Anterior cingulate cortex (tissue), 58 donors: ENCODE measurements at regions not wholly inside any gene's neighbourhood (a gene's known extent, or its start where the extent isn't known, plus 50 kb on each side); places are given as distances from the start of the nearest gene placed in this dataset.
A peak's percentile ranks its signal among the peaks of the same experiment; 100 is the strongest.

Experiments used
- DNase-seq, 58 donors: peaks; one replicate each; lab custom pipeline; 2025; lab: John Stamatoyannopoulos, UW

DNA sequence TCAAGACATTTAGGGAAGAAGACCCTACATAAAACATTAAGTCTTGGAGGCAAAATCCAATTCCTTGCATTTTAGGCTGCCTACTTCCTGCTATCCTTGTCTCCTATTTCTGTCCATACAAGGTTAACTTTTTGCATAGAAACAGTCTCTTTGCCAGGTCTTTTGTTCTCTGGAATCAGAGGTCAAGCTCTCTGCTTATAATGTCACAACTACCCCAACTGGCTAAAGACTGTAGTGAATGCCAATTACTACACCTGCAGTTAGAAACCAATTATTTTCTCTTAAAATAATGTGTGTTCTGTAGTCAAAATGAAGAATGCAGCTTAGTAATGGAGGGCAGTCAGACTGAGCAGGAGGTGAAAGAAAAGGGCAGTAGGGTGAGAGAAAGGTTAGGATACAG lies 856.2 kb downstream of the TUSC7 start:
- no peak for DNase-seq

DNA sequence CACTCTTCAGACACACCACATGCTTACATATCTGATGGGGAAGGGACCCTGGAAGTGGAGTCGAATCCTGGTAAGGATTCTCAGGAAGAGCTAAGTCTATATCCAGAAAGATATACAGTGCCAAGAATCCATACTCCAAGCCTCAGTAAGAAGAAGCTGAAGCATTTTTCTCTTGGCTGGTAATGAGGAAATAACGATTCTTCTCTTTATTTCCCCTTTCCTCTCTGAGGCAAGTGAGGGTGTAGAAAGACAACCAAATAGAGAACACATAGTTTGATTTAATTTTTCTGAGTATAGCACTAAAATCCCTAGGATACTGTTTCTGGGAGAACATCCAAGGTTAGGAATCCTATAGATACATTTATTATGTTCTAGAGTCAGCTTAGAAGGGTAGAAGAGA lies 857.3 kb downstream of the TUSC7 start:
- no peak for DNase-seq

DNA sequence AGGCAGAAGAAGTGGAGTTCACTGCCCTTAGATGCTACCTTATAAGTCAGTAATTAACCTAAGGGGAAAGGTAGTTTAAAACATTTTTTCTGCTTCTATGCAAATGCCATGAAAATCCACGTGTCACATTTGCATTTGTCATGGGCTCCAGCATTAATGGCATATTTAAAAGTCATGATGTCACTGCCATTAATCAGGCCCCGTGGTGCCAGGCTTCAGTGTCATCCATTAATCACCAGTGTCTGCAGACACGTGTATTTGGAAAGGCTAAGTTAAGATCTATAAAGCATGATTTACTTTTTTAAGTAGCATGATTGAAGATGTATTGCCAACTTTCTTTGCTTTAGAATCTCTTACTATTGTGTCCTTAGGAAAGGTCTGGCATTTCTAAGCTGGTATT lies 857.8 kb downstream of the TUSC7 start:
- no peak for DNase-seq

DNA sequence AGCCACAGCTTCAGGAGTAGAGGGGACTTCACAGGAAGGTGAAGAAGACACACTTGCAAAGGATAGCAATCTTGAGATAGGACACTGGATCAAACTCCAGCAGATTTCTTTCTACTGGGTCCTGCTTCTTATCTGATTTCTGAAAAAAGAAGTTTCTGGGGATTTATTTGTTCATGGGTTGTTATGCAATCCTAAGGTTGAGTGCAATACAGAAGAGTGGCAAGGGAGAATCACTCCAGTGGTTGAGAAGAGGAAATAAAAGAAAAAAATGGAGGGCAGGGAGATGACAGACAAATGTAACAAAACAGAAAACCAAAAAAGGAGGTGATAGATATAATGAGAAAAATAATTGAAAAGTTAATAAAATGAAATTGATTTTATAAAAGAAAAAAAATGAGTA lies 858.3 kb downstream of the TUSC7 start:
- no peak for DNase-seq

DNA sequence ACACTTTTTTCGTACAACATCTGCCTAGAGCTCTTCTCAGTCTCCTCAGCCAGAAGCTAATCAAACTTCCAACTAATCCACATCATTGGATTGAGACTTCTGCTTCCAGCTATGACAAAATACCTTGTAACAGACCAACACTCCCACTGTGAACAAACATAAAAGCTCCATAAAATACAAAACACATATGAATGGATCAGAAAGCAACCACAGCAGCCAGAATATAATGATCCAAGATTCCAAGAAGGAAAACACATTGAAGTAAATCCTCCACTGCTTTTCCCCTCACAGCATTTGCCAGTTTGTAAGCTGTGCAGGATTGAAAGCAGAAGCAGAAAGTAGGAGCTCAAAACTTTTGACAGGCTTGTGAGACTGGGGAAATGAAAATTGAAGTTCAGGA lies 863.2 kb downstream of the TUSC7 start:
- no peak for DNase-seq

DNA sequence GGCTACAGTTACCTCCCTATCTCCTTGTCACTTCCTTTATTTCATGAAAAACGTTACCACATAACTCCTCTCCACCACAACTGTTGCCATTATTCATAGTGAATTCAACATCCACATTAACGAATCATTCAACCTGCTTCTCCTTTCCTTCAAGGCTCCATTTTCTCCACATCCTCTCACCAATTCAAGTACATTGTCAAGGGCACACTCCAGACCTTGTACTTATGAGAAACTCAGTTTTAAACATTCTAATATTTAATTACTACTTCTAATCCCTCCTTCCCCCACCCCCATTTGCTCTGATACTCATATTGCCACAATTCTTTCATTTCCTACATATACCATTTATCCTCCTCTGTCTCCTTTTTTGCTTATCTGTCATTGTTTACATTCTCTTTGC lies 871.2 kb downstream of the TUSC7 start:
- DNase-seq, result no peak

DNA sequence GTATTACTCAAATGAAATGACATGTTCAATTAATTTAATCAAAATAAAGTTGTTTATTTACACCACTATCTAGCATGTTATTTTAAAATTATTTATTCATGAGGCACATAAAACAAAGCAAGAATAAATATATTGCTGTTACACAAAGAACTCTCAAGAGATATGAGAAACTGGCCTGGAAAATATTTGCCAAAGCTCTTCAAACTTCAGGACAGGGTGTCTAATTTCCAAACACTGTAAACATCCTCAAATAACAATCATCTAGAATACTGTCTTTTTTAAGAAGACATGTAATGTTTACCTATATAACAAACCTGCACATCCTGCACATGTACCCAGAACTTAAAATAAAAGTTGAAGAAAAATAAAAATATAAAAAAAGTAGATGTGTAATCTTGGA lies 876.6 kb downstream of the TUSC7 start:
- no peak for DNase-seq

DNA sequence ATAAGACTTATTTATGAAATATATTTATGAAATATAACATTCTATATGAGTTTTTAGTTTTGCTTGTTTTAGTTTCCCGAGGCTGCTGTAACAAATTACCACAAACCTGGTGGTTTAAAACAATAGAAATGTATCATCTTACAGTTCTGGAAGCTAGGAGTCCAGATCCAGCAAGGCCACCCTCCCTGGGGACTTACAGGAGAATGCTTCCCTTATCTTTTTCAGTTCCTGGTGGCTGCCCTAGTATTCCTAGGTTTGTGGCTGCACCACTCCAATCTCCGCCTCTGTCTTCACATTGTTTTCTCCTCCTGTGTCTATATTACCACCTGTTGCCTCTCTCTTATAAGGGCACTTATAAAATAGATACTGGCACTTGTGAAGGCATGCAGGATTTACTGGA lies 877.8 kb downstream of the TUSC7 start:
- no peak for DNase-seq

DNA sequence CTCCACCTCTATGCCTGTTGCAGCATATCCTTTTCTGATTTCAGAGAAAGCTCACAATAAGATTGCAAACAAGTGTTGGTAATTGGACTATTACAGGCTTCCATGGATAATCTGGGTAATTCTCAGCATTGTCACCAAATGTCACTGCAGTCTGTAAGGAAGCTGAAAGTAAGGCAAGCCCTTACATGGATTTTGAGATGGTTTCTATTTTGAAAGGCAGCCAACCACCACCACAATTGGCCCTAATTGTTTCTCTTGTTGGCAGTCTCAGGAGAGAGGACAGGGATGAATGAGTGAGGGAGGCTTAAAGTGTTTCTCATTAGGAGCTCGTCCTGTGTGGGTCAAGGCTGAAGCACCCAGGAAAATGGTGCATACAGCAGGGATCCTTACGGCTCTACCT lies 879.9 kb downstream of the TUSC7 start:
- DNase-seq, result peak in 16 of 58 donors; percentile 1 to 53 (median 10)

DNA sequence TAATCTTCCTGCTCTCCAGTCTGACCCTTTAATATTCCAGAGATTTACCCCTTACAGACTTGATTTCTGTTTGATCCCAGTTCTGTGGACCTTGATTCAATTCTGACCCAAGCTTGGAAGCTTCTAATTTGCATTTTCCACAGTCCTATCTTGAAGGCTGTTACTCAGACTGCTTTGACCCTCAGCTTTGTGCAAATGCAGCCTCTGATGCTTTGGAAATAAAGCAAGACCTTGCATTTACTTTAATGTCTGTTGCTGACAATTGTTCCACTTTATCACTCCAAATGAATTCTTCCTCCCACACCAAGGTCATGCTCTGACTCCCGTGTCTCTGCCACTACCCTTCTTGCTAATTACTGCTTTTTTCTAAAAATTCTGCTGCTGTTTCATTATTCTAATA lies 886.0 kb downstream of the TUSC7 start:
- no peak for DNase-seq

DNA sequence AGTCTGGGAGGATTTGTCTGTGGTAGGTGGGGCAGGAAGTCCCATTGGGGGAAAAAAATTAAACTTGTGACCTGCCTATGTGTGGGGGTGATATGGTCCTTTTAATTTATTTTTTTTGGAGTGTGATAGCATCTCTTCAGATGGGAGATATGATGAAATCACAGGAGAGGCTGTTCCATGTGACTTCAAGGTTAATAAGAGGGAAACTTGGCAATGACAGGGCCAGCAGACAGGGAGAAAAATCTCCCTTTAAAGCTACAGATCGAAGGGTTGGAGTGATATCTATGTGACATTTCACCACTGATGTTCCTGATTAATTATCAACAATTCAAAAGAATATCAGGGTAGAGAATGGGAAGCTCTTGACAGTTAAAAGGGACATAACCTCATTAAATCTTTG lies 886.9 kb downstream of the TUSC7 start:
- DNase-seq, result no peak

DNA sequence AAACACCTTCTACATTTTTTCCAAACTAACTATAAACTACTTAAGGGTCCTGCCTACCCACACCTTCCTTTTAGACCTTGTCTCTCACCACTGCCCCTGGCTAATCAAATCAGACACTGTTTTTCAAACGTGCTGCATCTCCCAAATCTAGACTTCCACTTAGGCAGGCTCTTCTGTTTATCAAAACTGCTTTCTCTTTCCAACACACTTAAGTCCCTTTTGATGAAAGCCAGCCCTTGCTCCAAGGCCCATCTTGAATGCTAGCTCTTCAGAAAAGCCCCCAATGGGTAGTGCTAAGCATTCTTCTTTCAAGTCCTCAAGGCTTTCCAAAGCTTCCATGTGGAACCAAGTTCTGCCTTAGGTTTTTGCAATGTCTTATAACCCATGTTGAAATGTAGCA lies 888.3 kb downstream of the TUSC7 start:
- no peak for DNase-seq

DNA sequence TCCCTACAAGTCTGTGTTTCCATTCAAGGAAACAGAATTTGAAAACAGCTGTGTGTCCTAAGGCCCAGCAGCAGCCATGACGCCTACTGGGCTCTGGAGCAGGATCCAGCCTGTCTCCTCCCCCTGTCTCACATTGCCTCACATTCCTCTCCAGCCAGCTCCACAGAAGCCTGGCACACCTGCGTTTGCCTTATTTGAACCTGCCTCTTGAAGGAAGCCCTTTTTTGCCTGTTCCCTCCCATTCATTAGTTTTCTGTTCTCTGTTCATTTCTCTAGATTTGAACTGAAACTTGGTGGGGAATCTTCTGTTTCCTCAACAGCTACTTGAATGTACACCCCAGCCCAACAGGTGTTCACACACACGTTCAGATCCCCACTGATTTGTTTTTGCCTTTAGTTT lies 890.5 kb downstream of the TUSC7 start:
- no peak for DNase-seq

DNA sequence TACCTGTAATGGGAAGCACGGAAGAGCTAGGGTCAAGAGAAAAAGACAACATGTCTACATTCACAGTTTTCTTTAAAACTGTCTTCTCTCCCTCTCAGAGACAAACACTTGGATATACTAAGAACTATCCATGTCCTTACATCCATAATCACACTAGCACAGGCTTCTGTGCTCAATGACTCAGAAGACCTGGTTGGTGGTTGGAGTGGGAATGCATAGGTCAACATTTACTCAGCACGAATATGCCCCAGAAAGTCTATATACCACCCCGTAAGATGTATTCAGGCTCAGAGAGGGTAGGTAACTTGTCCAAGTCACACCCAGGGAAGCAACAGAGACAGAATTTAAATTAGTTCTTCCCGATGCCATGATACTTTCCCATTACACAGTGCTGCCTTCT lies 891.1 kb downstream of the TUSC7 start:
- no peak for DNase-seq

DNA sequence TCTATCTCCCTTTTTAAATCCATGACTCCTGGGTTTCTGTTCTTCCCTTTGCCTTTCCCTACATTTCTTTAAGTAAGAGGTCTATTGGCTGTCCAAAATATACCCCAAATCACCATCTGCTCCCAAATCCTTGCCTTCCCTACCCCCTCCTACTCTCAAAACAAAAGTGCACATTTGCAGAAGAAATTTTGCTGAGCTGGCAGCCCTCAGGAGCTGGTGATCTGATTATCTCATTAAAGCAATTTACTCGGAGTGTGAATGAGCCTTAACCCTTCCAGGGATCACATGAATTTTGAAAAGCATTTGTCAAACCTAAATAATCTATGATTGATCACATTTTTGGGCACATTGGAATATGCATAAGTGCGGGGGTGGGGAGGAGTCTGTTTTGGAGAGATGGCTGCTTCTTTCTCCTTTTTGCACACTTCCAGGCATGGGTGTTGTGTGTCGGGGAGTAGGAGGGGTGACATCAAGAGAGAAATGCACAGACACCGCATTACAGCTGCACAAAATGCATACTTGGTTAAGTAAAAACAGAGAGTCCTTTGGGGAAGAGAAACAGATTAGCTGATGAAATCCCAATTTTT lies 892.6 kb downstream of the TUSC7 start:
- peak in 1 of 58 donors; percentile 6 for DNase-seq

DNA sequence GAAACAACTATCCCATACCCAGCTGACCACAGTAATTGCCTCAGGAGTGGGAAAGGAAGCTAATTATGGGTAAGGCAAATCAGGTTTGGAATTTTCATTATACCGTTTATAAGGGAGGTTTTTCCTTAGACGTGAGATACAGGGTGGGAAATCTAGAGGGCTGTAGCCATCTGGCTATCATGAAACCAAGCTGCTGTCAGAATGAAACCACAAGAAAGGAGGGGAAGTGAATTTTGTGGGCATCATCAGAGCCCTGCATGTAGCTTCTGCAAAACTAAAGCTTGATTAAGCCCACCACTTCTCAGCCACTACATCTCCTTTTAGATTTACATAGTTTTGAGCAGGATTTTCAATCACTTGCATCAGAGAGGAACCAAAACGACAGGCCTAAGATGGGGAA lies 893.5 kb downstream of the TUSC7 start:
- DNase-seq, result no peak

DNA sequence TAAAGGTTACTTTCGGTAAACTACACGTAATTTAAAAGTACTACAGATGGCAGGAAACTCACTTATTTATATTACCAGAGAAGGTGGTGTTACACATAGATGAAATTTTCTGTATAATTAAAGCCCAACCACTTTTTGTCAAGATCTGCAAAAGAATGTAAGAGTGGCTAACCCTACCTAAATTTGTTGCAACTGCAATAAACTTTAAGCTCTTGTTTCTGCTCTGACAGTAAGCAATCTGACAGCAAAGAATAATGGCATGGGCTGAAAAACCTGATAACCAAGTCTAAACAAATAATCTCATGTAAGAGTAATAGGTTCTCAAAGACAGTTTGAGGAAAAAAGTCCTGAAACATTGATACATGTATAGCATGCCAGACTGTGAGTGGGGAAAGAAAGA lies 897.3 kb downstream of the TUSC7 start:
- no peak for DNase-seq

DNA sequence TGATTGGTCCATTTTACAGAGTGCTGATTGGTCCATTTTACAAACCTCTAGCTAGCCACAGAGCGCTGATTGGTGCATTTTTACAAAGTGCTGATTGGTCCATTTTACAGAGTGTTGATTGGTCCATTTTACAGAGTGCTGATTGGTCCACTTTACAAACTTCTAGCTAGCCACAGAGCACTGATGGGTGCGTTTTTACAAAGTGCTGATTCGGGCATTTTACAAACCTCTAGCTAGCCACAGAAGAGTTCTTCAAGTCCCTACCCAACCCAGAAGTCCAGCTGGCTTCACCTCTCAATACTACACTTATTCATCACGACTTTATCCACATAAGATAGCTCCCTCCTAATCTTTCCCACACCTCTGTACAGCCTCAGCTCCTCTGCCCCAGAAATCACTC lies 899.8 kb downstream of the TUSC7 start:
- DNase-seq, result no peak

DNA sequence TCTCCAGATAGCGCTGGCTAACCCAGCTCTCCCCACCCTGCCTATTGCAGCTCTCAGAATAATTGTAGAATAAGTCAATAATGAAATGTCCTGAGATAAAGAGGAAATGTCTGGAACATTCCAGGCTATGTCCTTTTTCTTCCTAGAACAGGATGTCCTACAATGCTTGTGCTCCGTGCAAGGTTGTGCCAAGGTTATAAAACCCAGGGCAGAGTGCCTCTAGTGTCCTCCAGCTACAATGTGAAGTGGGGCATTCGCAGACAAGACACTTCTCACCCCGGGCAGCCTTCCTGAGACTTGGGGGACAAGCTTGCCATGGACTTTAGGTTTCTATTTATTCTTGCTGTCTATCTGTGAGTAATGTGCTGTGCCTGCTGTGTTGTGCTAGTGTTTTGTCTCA lies 900.6 kb downstream of the TUSC7 start:
- peak in 1 of 58 donors; percentile 21 for DNase-seq

DNA sequence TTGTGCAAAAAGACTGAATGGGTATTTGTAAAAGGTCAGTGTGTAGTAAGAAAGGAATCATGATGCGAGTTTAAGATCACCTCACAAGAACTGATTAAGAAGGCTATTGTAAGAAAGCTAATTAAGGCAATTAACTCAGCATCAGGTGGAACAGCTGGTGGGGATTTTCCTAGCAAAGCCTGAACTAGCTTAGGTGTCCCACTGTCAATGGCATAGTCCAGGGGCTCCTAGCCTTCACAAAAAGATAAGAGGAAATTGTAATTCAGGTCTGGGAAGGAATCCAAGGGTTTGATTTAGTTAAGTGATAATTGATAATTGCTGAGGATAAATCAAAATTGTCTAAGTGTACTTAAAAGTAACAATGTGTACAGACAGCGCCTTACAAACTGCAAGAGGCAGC lies 901.6 kb downstream of the TUSC7 start:
- no peak for DNase-seq

DNA sequence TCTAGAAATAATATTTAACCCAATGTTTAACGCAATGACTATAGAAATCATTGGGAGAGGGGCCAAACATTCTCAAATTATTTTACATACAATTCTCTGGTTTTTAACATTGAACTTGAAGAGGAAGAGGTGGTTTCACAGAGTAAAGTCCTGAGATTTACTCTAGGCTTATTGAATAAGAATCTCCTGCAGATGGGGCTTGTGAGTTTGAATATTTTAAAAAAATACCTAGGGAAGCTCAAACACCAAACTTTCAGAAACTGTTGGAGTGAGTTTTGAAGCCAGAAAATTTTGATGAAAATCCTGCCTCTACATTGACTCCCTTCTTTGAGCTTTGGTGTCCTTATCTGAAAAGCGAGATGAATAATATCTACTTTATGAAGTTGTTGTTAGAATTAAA lies 906.6 kb downstream of the TUSC7 start:
- no peak for DNase-seq

DNA sequence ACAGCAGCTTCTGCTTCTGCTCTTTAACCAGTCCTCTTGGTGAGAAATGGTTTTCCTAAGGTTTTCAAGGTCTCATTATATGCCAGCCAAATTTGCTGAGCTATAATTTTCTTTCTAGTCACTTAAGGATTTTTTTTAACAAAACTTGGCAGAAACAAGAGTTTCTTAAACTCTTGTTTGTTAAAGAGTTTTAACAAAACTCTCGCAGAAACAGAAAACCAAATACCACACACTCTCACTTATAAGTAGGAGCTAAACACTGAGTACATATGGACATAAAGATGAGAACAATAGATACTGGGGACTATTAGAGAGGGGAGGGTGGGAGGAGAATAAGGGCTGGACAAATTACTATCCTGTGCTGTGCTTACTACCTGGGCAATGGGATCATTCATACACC lies 908.3 kb downstream of the TUSC7 start:
- DNase-seq, result no peak

DNA sequence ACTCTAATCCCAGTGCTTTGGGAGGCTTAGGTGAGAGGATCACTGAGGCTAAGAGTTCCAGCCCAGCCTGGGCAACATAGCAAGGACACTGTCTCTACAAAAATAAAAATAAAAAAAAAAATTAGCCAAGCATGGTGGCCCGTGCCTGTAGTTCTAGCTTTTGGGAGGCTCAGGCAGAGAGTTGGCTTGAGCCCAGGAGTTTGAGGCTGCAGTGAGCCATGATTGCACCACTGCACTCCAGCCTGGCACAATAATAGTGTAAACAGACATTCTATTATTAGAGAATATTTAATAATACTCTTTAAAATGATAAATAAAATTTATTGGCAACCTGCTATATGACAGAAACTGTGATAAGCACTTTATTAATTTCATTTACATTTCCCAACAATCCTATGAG lies 908.9 kb downstream of the TUSC7 start:
- DNase-seq, result no peak
